PC-3 (cell line): ENCODE measurements at regions not wholly inside any gene's neighbourhood (a gene's known extent, or its start where the extent isn't known, plus 50 kb on each side); places are given as distances from the start of the nearest gene placed in this dataset.

ENCODE experiments used
- ATAC-seq: fragments of 200-7000 bp; cut with Tn5 transposase; 2 replicates; pipeline ENCODE4 v1.9.1; 2020; ENCODE audit warnings: mild to moderate bottlenecking, moderate library complexity
- BruUV-seq: library from RNA; stranded (reverse); fragments of 400-500 nt; replicated peaks from 2 replicates; lab custom pipeline; 2021; lab: Mats Ljungman, UMichigan
- CTCF ChIA-PET: fragments of 300-600 bp; sonication (Branson Sonifier 250); formaldehyde crosslinking; loops from one replicate; lab custom pipeline; 2022; ENCODE audit warnings: antibody characterized with exemption; lab: Charles Lee
- POLR2A ChIA-PET: fragments of 300-600 bp; sonication (Branson Sonifier 250); formaldehyde crosslinking; loops from one replicate; lab custom pipeline; 2022; ENCODE audit warnings: antibody characterized with exemption; ENCODE audit not compliant: unreplicated experiment; lab: Charles Lee
- DNase-seq: peaks from one replicate; pipeline ENCODE4 v3.0.0-alpha.2; 2015
- H2AFZ ChIP-seq: fragments of 300-600 bp; sonication (generic); 2 replicates; pipeline ENCODE4 v1.6.0; 2016; ENCODE audit warnings: antibody characterized with exemption, low read length
- H3F3A ChIP-seq: fragments of 300-600 bp; sonication (generic); one replicate; pipeline ENCODE4 v1.6.0; 2017; ENCODE audit warnings: antibody characterized with exemption, low read length, control low read depth, mild to moderate bottlenecking; ENCODE audit not compliant: unreplicated experiment
- H3K27ac ChIP-seq: fragments of 300-600 bp; sonication (generic); 2 replicates; pipeline ENCODE4 v1.5.1; 2016; ENCODE audit warnings: mild to moderate bottlenecking, low read length
- H3K27me3 ChIP-seq: fragments of 300-600 bp; sonication (generic); 2 replicates; pipeline ENCODE4 v1.6.1; 2016; ENCODE audit warnings: low read length, mixed read lengths
- H3K36me3 ChIP-seq: fragments of 300-600 bp; sonication (generic); 2 replicates; pipeline ENCODE4 v1.6.1; 2016; ENCODE audit warnings: low read depth, mixed run types, low read length, mixed read lengths
- H3K4me1 ChIP-seq: fragments of 300-600 bp; sonication (generic); 2 replicates; pipeline ENCODE4 v1.5.1; 2016; ENCODE audit warnings: low read length; ENCODE audit not compliant: insufficient read depth
- H3K4me2 ChIP-seq: fragments of 300-600 bp; sonication (generic); 2 replicates; pipeline ENCODE4 v1.6.0; 2016; ENCODE audit warnings: low read length
- H3K4me3 ChIP-seq: fragments of 300-600 bp; sonication (generic); 2 replicates; pipeline ENCODE4 v1.5.1; 2016; ENCODE audit warnings: mild to moderate bottlenecking, low read length, mixed read lengths
- H3K79me2 ChIP-seq: fragments of 300-600 bp; sonication (generic); 2 replicates; pipeline ENCODE4 v1.6.1; 2017; ENCODE audit warnings: low read length, mixed read lengths
- H3K9ac ChIP-seq: fragments of 300-600 bp; sonication (generic); 2 replicates; pipeline ENCODE4 v1.6.0; 2016; ENCODE audit warnings: mild to moderate bottlenecking, low read length
- H3K9me2 ChIP-seq: fragments of 300-600 bp; sonication (generic); replicated peaks from 2 replicates; pipeline ENCODE4 v1.6.1; 2016; ENCODE audit warnings: mixed run types, low read length, mixed read lengths
- H3K9me3 ChIP-seq: fragments of 300-600 bp; sonication (generic); 2 replicates; pipeline ENCODE4 v1.6.1; 2016; ENCODE audit warnings: low read length, mixed read lengths
- H4K20me1 ChIP-seq: fragments of 300-600 bp; sonication (generic); 2 replicates; pipeline ENCODE4 v1.6.1; 2016; ENCODE audit warnings: low read length, mixed read lengths
- EZH2 ChIP-seq: fragments of 300-600 bp; sonication (generic); IDR thresholded peaks from one replicate; pipeline ENCODE4 v1.6.1; 2017; ENCODE audit warnings: antibody characterized with exemption, mild to moderate bottlenecking, low read length; ENCODE audit not compliant: unreplicated experiment
- EZH2phosphoT487 ChIP-seq: fragments of 300-600 bp; sonication (generic); IDR thresholded peaks from 2 replicates; pipeline ENCODE4 v1.6.1; 2018; ENCODE audit warnings: mild to moderate bottlenecking, antibody characterized with exemption, low read length, borderline replicate concordance
- intact Hi-C: fragments of 100-400 bp; cut with micrococcal nuclease; formaldehyde crosslinking; loops from 2 replicates; pipeline ENCODE4 v1.9.0; 2023
- TF ChIP-seq, protein P1 (sequence below): fragments of 300-600 bp; sonication (generic); conservative IDR thresholded peaks from 2 replicates; pipeline ENCODE4 v1.5.1; 2017; ENCODE audit warnings: antibody characterized with exemption, low read depth, mild to moderate bottlenecking, low read length

DNA sequence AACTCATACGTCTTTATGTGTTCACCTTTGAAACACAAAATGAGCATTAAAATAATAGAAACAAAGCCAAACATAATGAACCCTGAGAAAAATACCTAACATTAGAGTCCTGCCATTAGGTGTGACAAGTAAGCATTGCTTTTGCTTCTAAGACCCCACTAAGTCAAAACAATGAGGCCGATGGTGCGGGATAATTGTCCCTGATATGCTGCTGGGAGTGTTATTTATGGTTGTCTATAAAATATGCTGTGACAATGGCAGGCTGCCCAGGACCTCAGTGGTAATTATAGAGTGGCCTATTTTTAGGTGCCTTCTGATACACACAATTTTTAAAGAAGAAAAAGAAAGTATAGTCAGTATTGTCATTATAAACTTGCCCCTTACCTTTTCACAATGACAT is 1423.1 kb downstream of the AMY1C start:
- DNase-seq (no peak), ATAC-seq (no peak)
- no peaks in the 10 kb centered on the region for H3K9me3 ChIP-seq
- H4K20me1 ChIP-seq, result no peaks in the 10 kb centered on the region
- H3F3A ChIP-seq, result no peaks in the 10 kb centered on the region
- TF ChIP-seq EZH2phosphoT487, result no peak
- TF ChIP-seq, protein P1, sequence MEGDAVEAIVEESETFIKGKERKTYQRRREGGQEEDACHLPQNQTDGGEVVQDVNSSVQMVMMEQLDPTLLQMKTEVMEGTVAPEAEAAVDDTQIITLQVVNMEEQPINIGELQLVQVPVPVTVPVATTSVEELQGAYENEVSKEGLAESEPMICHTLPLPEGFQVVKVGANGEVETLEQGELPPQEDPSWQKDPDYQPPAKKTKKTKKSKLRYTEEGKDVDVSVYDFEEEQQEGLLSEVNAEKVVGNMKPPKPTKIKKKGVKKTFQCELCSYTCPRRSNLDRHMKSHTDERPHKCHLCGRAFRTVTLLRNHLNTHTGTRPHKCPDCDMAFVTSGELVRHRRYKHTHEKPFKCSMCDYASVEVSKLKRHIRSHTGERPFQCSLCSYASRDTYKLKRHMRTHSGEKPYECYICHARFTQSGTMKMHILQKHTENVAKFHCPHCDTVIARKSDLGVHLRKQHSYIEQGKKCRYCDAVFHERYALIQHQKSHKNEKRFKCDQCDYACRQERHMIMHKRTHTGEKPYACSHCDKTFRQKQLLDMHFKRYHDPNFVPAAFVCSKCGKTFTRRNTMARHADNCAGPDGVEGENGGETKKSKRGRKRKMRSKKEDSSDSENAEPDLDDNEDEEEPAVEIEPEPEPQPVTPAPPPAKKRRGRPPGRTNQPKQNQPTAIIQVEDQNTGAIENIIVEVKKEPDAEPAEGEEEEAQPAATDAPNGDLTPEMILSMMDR, result no peak
- no peak for TF ChIP-seq EZH2
- H3K27ac ChIP-seq, result no peak overlapping the region
- no peaks in the 10 kb centered on the region for H3K27me3 ChIP-seq
- H3K79me2 ChIP-seq, result no peaks in the 10 kb centered on the region
- no peak overlapping the region for H2AFZ ChIP-seq
- no peaks in the 10 kb centered on the region for H3K4me1 ChIP-seq
- CTCF ChIA-PET, result no interaction called here
- H3K36me3 ChIP-seq, result no peaks in the 10 kb centered on the region
- H3K4me3 ChIP-seq, result no peak overlapping the region
- POLR2A ChIA-PET, result no interaction called here
- no peak overlapping the region for H3K4me2 ChIP-seq
- no peak overlapping the region for H3K9ac ChIP-seq
- no peaks in the 10 kb centered on the region for H3K9me2 ChIP-seq
- intact Hi-C loops, result no loop called here
- BruUV-seq, result no TSS peak

DNA sequence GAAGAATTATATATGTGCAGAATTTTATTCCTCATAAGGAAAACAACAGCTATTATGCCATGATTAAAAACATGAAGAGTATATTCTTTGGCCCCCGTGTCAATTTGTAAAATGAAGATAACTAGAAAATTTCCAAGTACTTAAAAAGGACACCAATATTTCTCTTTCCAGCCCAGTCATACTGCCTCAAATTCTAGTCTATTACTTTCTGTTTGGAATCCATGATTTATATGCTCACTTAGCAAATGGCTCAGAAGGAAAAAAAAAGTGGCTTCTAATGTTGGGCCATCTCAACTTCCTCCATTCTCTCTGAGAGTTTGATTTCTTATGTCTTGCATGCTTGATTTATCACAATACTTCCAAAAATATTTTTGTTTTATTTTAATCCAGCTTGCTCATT is 1431.1 kb downstream of the AMY1C start:
- no peaks in the 10 kb centered on the region for H3K27me3 ChIP-seq
- POLR2A ChIA-PET, result no interaction called here
- H3K4me2 ChIP-seq, result no peak overlapping the region
- no peaks in the 10 kb centered on the region for H3F3A ChIP-seq
- no peaks in the 10 kb centered on the region for H4K20me1 ChIP-seq
- no peak overlapping the region for H3K4me3 ChIP-seq
- no peaks in the 10 kb centered on the region for H3K36me3 ChIP-seq
- H3K9me2 ChIP-seq, result no peaks in the 10 kb centered on the region
- no peak overlapping the region for H3K27ac ChIP-seq
- DNase-seq (no peak), ATAC-seq (no peak)
- TF ChIP-seq, protein P1, result no peak
- TF ChIP-seq EZH2phosphoT487, result no peak
- TF ChIP-seq EZH2, result no peak
- H3K4me1 ChIP-seq, result no peaks in the 10 kb centered on the region
- no peaks in the 10 kb centered on the region for H3K79me2 ChIP-seq
- intact Hi-C loops, result no loop called here
- H2AFZ ChIP-seq, result no peak overlapping the region
- no TSS peak for BruUV-seq
- H3K9ac ChIP-seq, result no peak overlapping the region
- CTCF ChIA-PET, result no interaction called here
- no peaks in the 10 kb centered on the region for H3K9me3 ChIP-seq

DNA sequence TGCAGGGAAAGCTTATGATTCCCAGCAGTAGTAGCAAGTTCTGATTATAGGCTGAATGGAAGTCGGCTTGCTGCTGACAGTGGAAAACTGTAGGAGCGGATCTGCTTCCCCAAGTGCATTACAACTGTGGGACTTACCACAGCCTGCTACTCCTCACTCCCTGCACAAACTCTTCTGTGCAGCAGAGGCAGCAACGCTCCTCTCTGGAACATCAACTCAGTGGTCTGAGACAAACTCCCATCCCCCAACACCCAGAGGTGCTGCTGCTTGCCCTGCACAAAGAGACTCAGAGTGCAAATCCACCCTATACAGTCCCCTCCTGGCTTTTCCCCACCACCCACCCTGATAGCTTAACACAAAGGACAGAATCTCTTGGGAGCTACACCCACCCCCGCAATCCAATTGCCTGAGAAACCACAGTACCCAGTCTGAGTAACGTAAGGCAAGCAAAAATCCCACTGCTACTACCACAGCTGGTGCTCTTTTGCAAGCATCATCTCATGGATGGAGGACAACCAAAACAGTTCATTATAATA is 1455.2 kb downstream of the AMY1C start:
- H4K20me1 ChIP-seq, result no peaks in the 10 kb centered on the region
- no peak for ATAC-seq
- H2AFZ ChIP-seq, result no peak overlapping the region
- intact Hi-C loops, result no loop called here
- no TSS peak for BruUV-seq
- no peaks in the 10 kb centered on the region for H3K36me3 ChIP-seq
- H3K4me3 ChIP-seq, result no peak overlapping the region
- H3K27me3 ChIP-seq, result no peaks in the 10 kb centered on the region
- H3F3A ChIP-seq, result no peaks in the 10 kb centered on the region
- no peak overlapping the region for H3K4me2 ChIP-seq
- POLR2A ChIA-PET, result no interaction called here
- H3K79me2 ChIP-seq, result no peaks in the 10 kb centered on the region
- no peaks in the 10 kb centered on the region for H3K9me2 ChIP-seq
- H3K4me1 ChIP-seq, result no peaks in the 10 kb centered on the region
- H3K9ac ChIP-seq, result no peak overlapping the region
- DNase-seq, result no peak
- no peak overlapping the region for H3K27ac ChIP-seq
- no peaks in the 10 kb centered on the region for H3K9me3 ChIP-seq
- TF ChIP-seq, protein P1, result no peak
- TF ChIP-seq EZH2 (no peak), EZH2phosphoT487 (no peak)
- CTCF ChIA-PET, result no interaction called here
